ENCODE measurements at regions not wholly inside any gene's neighbourhood (a gene's known extent, or its start where the extent isn't known, plus 50 kb on each side); places are given as distances from the start of the nearest gene placed in this dataset.
"Not testable (repeated sequence)": the region's sequence is repeated elsewhere in the genome, so short reads cannot be mapped to it uniquely, and the experiment has no call there.

DNA sequence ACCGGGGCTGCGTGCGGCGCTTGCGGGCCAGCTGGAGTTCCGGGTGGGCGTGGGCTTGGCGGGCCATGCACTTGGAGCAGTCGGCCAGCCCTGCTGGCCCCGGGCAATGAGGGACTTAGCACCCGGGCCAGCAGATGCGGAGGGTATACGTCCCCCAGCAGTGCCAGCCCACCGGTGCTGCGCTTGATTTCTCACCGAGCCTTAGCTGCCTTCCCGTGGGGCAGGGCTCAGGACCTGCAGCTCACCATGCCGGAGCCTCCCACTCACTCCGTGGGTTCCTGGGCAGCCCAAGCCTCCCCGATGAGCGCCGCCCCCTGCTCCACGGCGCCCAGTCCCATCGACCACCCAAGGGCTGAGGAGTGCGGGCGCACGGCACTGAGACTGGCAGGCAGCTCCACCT, 51.4 kb upstream of the INPP4B start:
- not testable (repeated sequence) for DNase-seq

- DNase-seq: no peak
These were observed 54.5 kb upstream of the INPP4B start for GRCh38 chr4:142900622-142901021.

DNA sequence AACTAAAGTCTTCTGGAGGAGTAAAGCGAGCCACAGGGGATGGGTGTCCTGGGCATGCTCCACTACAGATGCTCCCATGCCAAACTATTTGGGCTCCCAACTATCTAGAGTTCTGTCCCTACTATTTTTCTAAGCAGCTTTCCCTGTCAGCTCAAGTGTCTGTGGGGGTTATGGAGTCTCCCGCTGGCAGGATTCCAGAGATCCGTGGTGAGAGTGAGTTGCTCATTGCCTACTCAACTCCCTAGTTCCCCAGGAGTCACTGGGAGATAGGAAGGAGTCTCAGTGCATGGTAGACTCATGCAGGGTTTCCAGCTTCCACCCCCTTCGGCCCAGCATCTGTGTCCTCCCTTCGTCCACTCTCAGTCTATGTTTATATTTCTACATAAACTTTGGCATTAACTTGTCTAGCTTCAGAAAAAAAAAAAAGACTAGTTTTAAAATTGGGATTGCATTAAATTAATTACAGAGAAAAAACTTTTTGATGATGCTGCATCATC, 55.1 kb upstream of the INPP4B start:
- DNase-seq: no peak

- DNase-seq: not testable (repeated sequence)
These were observed 57.5 kb upstream of the INPP4B start for GRCh38 chr4:142903617-142904016.

- DNase-seq: no peak
These were observed 63.8 kb upstream of the INPP4B start for GRCh38 chr4:142909908-142910307.

GRCh38 chr4:142913034-142913433, 66.9 kb upstream of the INPP4B start:
- no peak for DNase-seq

DNA sequence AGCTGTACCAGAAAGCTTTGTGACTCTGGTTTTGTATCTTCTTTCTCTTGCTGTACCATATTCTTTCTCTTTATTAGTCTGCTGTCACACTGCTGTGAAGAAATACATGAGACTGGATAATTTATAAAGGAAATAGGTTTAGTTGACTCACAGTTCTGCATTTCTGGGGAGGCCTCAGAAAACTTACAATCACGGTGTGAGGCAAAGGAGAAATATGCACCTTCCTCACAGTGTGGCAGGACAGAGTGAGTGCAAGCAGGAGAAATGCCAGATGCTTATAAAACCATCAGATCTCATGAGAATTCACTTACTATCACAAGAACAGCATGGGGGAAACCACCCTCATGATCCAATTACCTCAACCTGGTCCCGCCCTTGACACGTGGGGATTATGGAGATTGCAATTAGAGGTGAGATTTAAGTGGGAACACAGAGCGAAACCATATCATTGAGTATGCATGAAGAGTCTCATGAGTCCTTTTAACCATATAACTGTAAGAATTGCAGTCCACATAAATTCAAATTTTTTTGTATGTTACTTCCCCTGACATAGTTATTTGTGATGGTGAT, 67.4 kb upstream of the INPP4B start:
- DNase-seq: no peak

DNA sequence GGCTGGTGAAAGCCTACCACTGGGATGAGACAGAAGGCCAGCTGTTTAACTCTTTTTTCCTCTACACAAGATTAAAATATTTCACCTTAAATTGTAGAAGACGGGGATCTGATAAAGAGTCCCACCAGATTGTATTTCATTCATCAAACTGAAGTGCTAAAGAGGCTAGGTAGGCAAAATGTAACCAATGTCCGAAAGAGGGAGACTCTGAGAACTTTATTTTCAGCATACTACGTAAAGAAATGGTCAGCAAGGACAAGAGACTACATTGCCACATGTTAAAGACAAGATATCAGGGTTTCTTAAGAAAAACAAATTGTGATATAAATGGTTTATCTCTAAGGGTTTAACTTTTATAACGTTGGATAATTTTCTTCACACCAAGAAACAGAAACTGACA, 71.6 kb upstream of the INPP4B start:
- no peak for DNase-seq

- DNase-seq: no peak
These were observed 76.6 kb upstream of the INPP4B start for GRCh38 chr4:142922720-142923119.

GRCh38 chr4:142923619-142924018, 77.5 kb upstream of the INPP4B start:
- no peak for DNase-seq

- no peak for DNase-seq
These were observed 79.1 kb upstream of the INPP4B start for GRCh38 chr4:142925161-142925560.

GRCh38 chr4:142927721-142928120, 81.6 kb upstream of the INPP4B start:
- no peak for DNase-seq

GRCh38 chr4:142929526-142929925, 83.4 kb upstream of the INPP4B start:
- DNase-seq: no peak

DNA sequence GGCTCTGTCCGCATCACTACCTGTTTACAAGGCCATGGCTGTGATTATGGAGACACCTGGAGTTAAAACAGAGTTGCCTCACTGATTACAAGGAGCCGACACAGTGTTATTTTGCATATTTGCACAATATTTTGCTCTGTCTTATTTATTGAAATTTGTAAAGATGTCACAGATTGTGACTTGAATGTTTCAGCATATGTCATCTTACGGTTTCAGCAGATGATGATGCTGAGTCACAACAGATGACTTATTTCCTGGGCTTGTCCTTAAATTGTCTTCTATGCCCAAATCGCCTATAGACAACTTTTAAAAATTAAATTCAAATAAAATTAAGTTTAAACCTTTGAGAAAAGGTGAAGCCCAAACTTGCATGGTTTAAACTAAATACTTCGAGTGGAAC, 87.1 kb upstream of the INPP4B start:
- DNase-seq: no peak

GRCh38 chr4:142940425-142941330, 94.6 kb upstream of the INPP4B start:
- DNase-seq: no peak

DNA sequence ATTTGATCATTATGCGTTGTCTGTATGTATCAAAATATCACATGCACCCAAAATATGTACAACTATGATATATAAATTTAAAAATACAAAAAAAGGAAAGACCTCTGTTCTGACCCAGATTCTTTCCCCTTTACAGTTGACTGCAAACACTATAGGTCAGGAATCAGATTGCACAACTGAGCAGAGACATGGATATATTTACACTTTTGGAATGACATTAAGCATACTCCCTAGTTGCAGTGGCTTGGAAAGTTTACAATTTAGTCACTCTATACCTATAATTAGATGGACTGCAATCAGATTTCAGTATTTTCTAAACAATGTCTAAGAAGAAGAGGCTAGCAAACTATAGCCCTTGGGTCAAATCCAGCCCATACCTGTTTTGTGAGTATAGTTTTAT, 98.5 kb upstream of the INPP4B start:
- DNase-seq: no peak

DNA sequence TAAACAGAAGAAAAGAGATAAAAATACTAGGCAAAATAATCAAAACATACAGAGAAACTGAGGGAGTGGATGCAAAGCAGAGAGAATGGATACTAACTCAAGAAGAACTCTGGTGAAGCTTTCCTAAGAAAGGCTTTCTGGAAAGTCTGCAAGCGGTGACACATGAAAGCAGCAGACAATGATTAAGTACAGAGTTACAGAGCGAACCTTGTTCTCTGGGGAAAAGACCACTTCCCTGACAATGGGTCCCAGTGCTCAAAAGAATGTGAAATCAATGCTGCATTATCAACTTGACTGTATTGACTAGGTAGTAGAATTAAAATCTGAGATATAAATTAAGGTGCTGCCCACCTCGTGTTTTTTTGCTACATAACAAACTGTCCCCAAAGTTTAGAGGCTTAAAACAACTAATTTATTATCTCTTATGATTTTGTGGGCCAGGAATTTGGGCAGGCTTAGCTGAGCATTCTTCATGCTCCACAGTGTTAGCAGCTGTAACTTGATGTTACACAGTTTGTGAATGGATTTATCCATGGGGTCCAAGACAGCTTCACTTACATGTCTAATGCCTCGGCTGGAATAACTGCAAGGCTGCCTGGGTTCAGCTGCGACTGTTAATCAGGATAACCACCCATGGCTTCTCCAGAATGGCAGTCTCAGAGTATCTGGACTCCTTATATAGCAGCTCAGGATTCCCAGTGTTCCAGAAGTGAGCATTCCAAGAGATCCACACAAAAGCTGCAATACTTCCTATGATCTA, 106.9 kb upstream of the INPP4B start:
- DNase-seq: no peak

- no peak for DNase-seq
These were observed 108.3 kb upstream of the INPP4B start for GRCh38 chr4:142954415-142954814.

DNA sequence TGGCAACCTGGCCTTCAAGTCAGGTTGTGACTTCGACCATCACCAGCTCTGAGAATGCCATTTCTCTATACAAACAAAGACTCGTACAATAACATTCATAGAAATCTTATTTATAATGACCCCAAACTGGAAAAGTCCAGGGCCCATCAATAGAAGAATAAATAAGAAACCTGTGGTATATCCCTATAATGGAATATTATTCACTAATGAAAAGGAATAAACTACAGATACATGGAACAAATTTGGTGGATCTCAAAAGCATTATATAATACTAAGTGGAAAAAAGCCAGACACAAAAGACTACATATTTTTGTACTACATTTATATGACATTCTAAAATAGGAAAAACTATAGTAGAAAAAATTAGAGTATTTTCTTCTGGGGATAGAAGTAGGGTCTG, 109.4 kb upstream of the INPP4B start:
- no peak for DNase-seq

- DNase-seq: no peak
These were observed 113.1 kb upstream of the INPP4B start for GRCh38 chr4:142959173-142959572.

GRCh38 chr4:142960126-142960525, 114.0 kb upstream of the INPP4B start:
- DNase-seq: no peak

- DNase-seq: no peak
These were observed 115.0 kb upstream of the INPP4B start for GRCh38 chr4:142960867-142961644.

DNA sequence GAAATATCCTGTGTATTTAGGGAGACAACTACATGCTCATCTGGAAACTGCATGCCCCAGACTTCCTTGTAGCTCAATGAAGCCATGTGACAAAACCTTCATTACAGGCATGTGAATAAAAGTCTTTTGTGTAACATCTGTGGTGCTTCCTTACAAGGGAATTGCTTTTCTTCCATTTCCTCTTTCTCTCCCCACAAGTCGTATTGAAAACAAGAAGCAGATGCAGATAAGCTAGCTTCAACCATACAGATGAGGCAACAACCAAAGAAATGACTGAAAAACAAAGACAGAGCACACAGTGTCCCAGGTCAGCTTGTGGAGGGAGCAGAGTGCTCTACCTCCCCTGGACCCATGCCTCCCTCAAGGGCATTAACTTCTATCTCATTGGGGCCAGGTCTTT, 115.8 kb upstream of the INPP4B start:
- DNase-seq: peak; percentile 3
